ENCODE measurements at regions not wholly inside any gene's neighbourhood (a gene's known extent, or its start where the extent isn't known, plus 50 kb on each side); places are given as distances from the start of the nearest gene placed in this dataset.

- TF ChIP-seq BRD4 (IDR thresholded peaks at IDR 0.05) = no peak
- no peak for TF ChIP-seq YBX1 (IDR thresholded peaks at IDR 0.05)
- no peak for TF ChIP-seq KDM4B (IDR thresholded peaks at IDR 0.05; ENCODE audit: borderline replicate concordance in 2 of 2, low read depth in 1 of 2)
- no peak for TF ChIP-seq BCOR (IDR thresholded peaks at IDR 0.05)
- TF ChIP-seq ELF4 (CRISPR knock-in tag; IDR thresholded peaks at IDR 0.05) = no peak
- TF ChIP-seq MTF1 (CRISPR knock-in tag; IDR thresholded peaks at IDR 0.05; ENCODE audit: borderline replicate concordance) = no peak
- no peak for TF ChIP-seq MLX (CRISPR knock-in tag; conservative IDR thresholded peaks at IDR 0.05)
- TF ChIP-seq ARID4B (CRISPR knock-in tag; IDR thresholded peaks at IDR 0.05) = no peak
These were observed 168.8 kb upstream of the MKI67 start (continued) for GRCh38 chr10:128295003-128295402.

All from K562 (cell line).